ENCODE measurements at regions not wholly inside any gene's neighbourhood (a gene's known extent, or its start where the extent isn't known, plus 50 kb on each side); places are given as distances from the start of the nearest gene placed in this dataset.
A peak's percentile ranks its signal among the peaks of the same experiment; 100 is the strongest.

- no peak for DNase-seq
Measured at GRCh38 chr17:79160980-79161636, 86.5 kb downstream of the ENGASE start.

GRCh38 chr17:79159926-79160325 lies 85.3 kb downstream of the ENGASE start:
- no peak for DNase-seq

GRCh38 chr17:79159471-79159870 lies 84.8 kb downstream of the ENGASE start:
- no peak for DNase-seq

GRCh38 chr17:79156463-79157095 lies 82.0 kb downstream of the ENGASE start:
- DNase-seq = peak in 2 of 56 donors; percentile 6 to 14

- no peak for DNase-seq
Measured at GRCh38 chr17:79155701-79156100, 81.1 kb downstream of the ENGASE start.

- DNase-seq = peak in 13 of 56 donors; percentile 1 to 51 (median 14)
Measured at GRCh38 chr17:79154951-79155585, 80.4 kb downstream of the ENGASE start.

- peak in 10 of 56 donors; percentile 1 to 54 (median 20) for DNase-seq
Measured at GRCh38 chr17:79154446-79154845, 79.8 kb downstream of the ENGASE start.

GRCh38 chr17:79153367-79154130 lies 78.9 kb downstream of the ENGASE start:
- DNase-seq = no peak

GRCh38 chr17:79152636-79153035 lies 78.0 kb downstream of the ENGASE start:
- no peak for DNase-seq

- no peak for DNase-seq
Measured at GRCh38 chr17:79152110-79152509, 77.5 kb downstream of the ENGASE start.

- DNase-seq = no peak
Measured at GRCh38 chr17:79150799-79151198, 76.2 kb downstream of the ENGASE start.

- DNase-seq = no peak
Measured at GRCh38 chr17:79150035-79150733, 75.6 kb downstream of the ENGASE start.

GRCh38 chr17:79148584-79148983 lies 74.0 kb downstream of the ENGASE start:
- DNase-seq = no peak

GRCh38 chr17:79147746-79148506 lies 73.3 kb downstream of the ENGASE start:
- no peak for DNase-seq

- DNase-seq = no peak
Measured at GRCh38 chr17:79146562-79146961, 71.9 kb downstream of the ENGASE start.

- no peak for DNase-seq
Measured at GRCh38 chr17:79145548-79145947, 70.9 kb downstream of the ENGASE start.

GRCh38 chr17:79144133-79144532 lies 69.5 kb downstream of the ENGASE start:
- DNase-seq = no peak

GRCh38 chr17:79142375-79142774 lies 67.8 kb downstream of the ENGASE start:
- no peak for DNase-seq

GRCh38 chr17:79141578-79142355 lies 67.1 kb downstream of the ENGASE start:
- no peak for DNase-seq

GRCh38 chr17:79138826-79139225 lies 64.2 kb downstream of the ENGASE start:
- no peak for DNase-seq
